ENCODE measurements at regions not wholly inside any gene's neighbourhood (a gene's known extent, or its start where the extent isn't known, plus 50 kb on each side); places are given as distances from the start of the nearest gene placed in this dataset.

DNA sequence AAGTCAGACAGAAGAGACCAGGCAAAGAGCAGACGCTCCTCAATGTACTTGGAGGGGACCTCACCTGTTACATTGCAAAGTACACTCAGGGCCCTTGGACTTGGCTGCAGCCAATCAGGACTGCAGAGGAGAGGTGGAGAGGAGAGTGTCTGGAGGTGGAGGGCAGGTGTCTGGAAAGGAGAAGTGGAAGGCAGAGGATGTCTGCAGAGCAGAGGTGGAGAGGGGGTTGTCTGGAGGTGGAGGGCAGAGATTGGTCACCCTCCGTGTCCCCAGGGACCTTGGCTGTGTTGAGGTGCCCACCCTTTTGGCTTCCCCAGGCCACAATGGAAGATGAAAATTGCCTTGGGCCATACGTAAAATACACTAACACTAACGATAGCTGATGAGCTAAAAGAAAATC lies 241.3 kb upstream of the IRX2 start:
- TF ChIP-seq, protein P1, sequence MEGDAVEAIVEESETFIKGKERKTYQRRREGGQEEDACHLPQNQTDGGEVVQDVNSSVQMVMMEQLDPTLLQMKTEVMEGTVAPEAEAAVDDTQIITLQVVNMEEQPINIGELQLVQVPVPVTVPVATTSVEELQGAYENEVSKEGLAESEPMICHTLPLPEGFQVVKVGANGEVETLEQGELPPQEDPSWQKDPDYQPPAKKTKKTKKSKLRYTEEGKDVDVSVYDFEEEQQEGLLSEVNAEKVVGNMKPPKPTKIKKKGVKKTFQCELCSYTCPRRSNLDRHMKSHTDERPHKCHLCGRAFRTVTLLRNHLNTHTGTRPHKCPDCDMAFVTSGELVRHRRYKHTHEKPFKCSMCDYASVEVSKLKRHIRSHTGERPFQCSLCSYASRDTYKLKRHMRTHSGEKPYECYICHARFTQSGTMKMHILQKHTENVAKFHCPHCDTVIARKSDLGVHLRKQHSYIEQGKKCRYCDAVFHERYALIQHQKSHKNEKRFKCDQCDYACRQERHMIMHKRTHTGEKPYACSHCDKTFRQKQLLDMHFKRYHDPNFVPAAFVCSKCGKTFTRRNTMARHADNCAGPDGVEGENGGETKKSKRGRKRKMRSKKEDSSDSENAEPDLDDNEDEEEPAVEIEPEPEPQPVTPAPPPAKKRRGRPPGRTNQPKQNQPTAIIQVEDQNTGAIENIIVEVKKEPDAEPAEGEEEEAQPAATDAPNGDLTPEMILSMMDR (conservative IDR thresholded peaks at IDR 0.05; ENCODE audit: low read depth, low read length): no peak
- no peak for DNase-seq (ENCODE audit: low read depth)
- no peak overlapping the region for H3K4me3 ChIP-seq (ENCODE audit: low read depth, low read length)

DNA sequence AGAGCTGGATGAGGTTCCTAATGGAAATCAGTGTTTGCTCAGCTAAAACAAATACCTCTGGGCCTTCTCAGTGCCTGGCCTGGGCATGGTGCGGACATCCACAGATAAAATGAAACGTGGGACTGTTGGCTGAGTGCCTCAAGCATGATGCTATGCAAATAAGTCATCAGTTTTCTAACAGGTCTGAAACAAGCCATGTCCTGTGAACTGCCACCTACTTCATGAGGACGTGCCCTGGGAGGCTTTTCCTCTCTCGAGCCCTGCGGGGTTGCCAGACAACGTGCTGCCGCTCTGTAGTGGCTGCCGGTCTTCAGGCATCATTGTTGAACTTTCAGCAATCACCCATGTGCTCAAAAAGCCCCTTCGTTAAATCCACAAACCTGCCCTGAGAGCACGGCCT lies 240.4 kb upstream of the IRX2 start:
- TF ChIP-seq, protein P1 (conservative IDR thresholded peaks at IDR 0.05; ENCODE audit: low read depth, low read length): no peak
- DNase-seq (ENCODE audit: low read depth): no peak
- no peak overlapping the region for H3K4me3 ChIP-seq (ENCODE audit: low read depth, low read length)

DNA sequence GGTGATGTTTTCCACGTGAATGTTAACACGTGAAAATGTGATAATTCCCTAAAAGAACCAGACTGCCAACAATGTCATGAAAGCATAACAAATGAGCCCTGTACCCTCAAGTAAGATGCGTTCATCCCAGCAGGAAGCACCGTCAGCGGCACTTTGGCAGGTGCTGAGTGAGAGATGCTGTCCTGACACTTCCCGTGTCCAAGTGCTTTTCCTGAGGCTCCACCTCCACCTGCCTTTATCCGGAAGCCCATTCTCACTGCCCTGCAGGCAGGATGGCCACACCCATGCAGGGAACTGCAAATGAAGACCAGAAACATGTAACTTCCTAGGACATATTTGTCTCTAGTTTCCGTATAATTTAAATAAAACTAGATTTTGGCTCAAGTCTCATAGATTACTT lies 238.0 kb upstream of the IRX2 start:
- TF ChIP-seq, protein P1 (conservative IDR thresholded peaks at IDR 0.05; ENCODE audit: low read depth, low read length): no peak
- H3K4me3 ChIP-seq (ENCODE audit: low read depth, low read length): no peak overlapping the region
- DNase-seq (ENCODE audit: low read depth): no peak

- TF ChIP-seq, protein P1 (conservative IDR thresholded peaks at IDR 0.05; ENCODE audit: low read depth, low read length): no peak
- no peak for DNase-seq (ENCODE audit: low read depth)
- no peak overlapping the region for H3K4me3 ChIP-seq (ENCODE audit: low read depth, low read length)
These were observed 234.8 kb upstream of the IRX2 start for GRCh38 chr5:2986301-2986700.

- no peak overlapping the region for H3K4me3 ChIP-seq (ENCODE audit: low read depth, low read length)
- TF ChIP-seq, protein P1 (conservative IDR thresholded peaks at IDR 0.05; ENCODE audit: low read depth, low read length): no peak
- DNase-seq (ENCODE audit: low read depth): no peak
These were observed 234.2 kb upstream of the IRX2 start for GRCh38 chr5:2985718-2986117.

GRCh38 chr5:2983583-2984300 lies 232.3 kb upstream of the IRX2 start:
- no peak for DNase-seq (ENCODE audit: low read depth)
- TF ChIP-seq, protein P1 (conservative IDR thresholded peaks at IDR 0.05; ENCODE audit: low read depth, low read length): no peak
- H3K4me3 ChIP-seq (ENCODE audit: low read depth, low read length): no peak overlapping the region

DNA sequence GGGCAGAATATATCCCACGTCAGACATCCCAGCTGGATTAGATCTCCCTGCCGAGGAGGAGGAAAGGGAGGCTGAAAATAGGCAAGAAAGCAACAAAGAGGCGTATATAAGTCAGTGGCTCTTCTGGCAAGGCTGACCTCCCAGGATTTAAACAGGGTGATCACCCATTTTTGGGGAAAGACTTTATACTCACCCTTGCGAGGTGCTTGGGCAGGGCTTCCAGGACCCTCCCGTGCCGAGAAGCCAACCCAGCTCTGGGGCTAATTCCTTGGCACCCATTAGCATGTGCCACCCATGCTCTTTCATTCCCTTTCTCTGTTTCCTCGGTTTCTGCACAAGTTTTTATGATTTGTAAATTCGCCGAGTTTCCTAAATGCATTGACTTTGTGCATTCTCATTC lies 230.2 kb upstream of the IRX2 start:
- TF ChIP-seq, protein P1 (conservative IDR thresholded peaks at IDR 0.05; ENCODE audit: low read depth, low read length): no peak
- DNase-seq (ENCODE audit: low read depth): no peak
- H3K4me3 ChIP-seq (ENCODE audit: low read depth, low read length): no peak overlapping the region
